GM21526 (cell line): ENCODE measurements at regions not wholly inside any gene's neighbourhood (a gene's known extent, or its start where the extent isn't known, plus 50 kb on each side); places are given as distances from the start of the nearest gene placed in this dataset.
"Not testable (repeated sequence)": the region's sequence is repeated elsewhere in the genome, so short reads cannot be mapped to it uniquely, and the experiment has no call there.

ENCODE experiments used
- ATAC-seq: cut with Tn5 transposase; IDR thresholded peaks from one replicate; pipeline ENCODE4 v1.9.1; 2021; ENCODE audit warnings: moderate library complexity; ENCODE audit not compliant: unreplicated experiment, low FRiP score

GRCh38 chr9:12318732-12319685 lies 374.2 kb upstream of the TYRP1 start:
- ATAC-seq = no peak

- no peak for ATAC-seq
Measured at GRCh38 chr9:12329623-12329985, 363.6 kb upstream of the TYRP1 start.

- ATAC-seq = not testable (repeated sequence)
Measured at GRCh38 chr9:12333966-12334365, 359.2 kb upstream of the TYRP1 start.

- ATAC-seq = no peak
Measured at GRCh38 chr9:12350775-12351174, 342.4 kb upstream of the TYRP1 start.

GRCh38 chr9:12351293-12352044 lies 341.7 kb upstream of the TYRP1 start:
- no peak for ATAC-seq

GRCh38 chr9:12352045-12352315 lies 341.2 kb upstream of the TYRP1 start:
- ATAC-seq = no peak

GRCh38 chr9:12363439-12363838 lies 329.7 kb upstream of the TYRP1 start:
- ATAC-seq = no peak

- no peak for ATAC-seq
Measured at GRCh38 chr9:12368569-12368968, 324.6 kb upstream of the TYRP1 start.

- ATAC-seq = no peak
Measured at GRCh38 chr9:12391839-12392509, 301.2 kb upstream of the TYRP1 start.

- no peak for ATAC-seq
Measured at GRCh38 chr9:12394105-12394504, 299.1 kb upstream of the TYRP1 start.

- no peak for ATAC-seq
Measured at GRCh38 chr9:12403721-12404120, 289.5 kb upstream of the TYRP1 start.

- no peak for ATAC-seq
Measured at GRCh38 chr9:12413986-12414385, 279.2 kb upstream of the TYRP1 start.

- no peak for ATAC-seq
Measured at GRCh38 chr9:12414514-12414913, 278.7 kb upstream of the TYRP1 start.

- ATAC-seq = no peak
Measured at GRCh38 chr9:12415361-12415760, 277.8 kb upstream of the TYRP1 start.

GRCh38 chr9:12416716-12417115 lies 276.5 kb upstream of the TYRP1 start:
- no peak for ATAC-seq

GRCh38 chr9:12424243-12424642 lies 268.9 kb upstream of the TYRP1 start:
- no peak for ATAC-seq

- ATAC-seq = no peak
Measured at GRCh38 chr9:12425878-12426864, 267.0 kb upstream of the TYRP1 start.

GRCh38 chr9:12439267-12439666 lies 253.9 kb upstream of the TYRP1 start:
- no peak for ATAC-seq

- ATAC-seq = not testable (repeated sequence)
Measured at GRCh38 chr9:12441080-12441479, 252.1 kb upstream of the TYRP1 start.

GRCh38 chr9:12441506-12441905 lies 251.7 kb upstream of the TYRP1 start:
- no peak for ATAC-seq
